H1 (cell line): ENCODE measurements at regions not wholly inside any gene's neighbourhood (a gene's known extent, or its start where the extent isn't known, plus 50 kb on each side); places are given as distances from the start of the nearest gene placed in this dataset.

Source experiments
- CHD7 ChIP-seq: fragments of 300-600 bp; sonication (generic); IDR thresholded peaks from 2 replicates; pipeline ENCODE4 v1.7.1; 2012; ENCODE audit warnings: low read length, moderate library complexity, mild to moderate bottlenecking, inconsistent platforms; ENCODE audit not compliant: insufficient replicate concordance
- CTBP2 ChIP-seq: IDR thresholded peaks from 2 replicates; pipeline ENCODE4 v1.7.0; 2011; ENCODE audit warnings: borderline replicate concordance, mild to moderate bottlenecking, moderate library complexity, mixed read lengths, low read length; ENCODE audit not compliant: insufficient read depth, insufficient read length
- POLR2A ChIP-seq, 2 experiments: IDR thresholded peaks; 1 replicate in 1 of 2; 2 replicates in 1 of 2; pipeline ENCODE4 v1.6.1; 2011; ENCODE audit warnings: low read depth in 2 of 2, low read length in 2 of 2, mild to moderate bottlenecking in 2 of 2; ENCODE audit errors: control extremely low read depth in 1 of 2
- RBBP5 ChIP-seq: IDR thresholded peaks from 2 replicates; pipeline ENCODE4 v1.7.1; 2012; ENCODE audit warnings: low read depth, mild to moderate bottlenecking, inconsistent platforms, low read length, moderate library complexity, borderline replicate concordance
- SP2 ChIP-seq: IDR thresholded peaks from 2 replicates; pipeline ENCODE4 v1.6.1; 2012; ENCODE audit warnings: mild to moderate bottlenecking, low read length, inconsistent platforms
- TCF12 ChIP-seq: IDR thresholded peaks from 2 replicates; pipeline ENCODE4 v1.6.1; 2011; ENCODE audit warnings: low read depth, mild to moderate bottlenecking, low read length
- USF2 ChIP-seq: IDR thresholded peaks from 2 replicates; pipeline ENCODE4 v1.6.1; 2011; ENCODE audit warnings: low read length, improper control_type of control experiment

GRCh38 chr10:59000162-59000825 lies 176.1 kb upstream of the PHYHIPL start (continued):
- no peak for TF ChIP-seq CHD7
- TF ChIP-seq CTBP2 = no peak
- no peak for TF ChIP-seq RBBP5
- no peak for TF ChIP-seq SP2
- TF ChIP-seq POLR2A (IDR thresholded peaks at IDR 0.05; ENCODE audit: control extremely low read depth in 1 of 2, low read depth in 2 of 2, low read length in 2 of 2) = no peak
- TF ChIP-seq USF2 = no peak
- TF ChIP-seq TCF12 = no peak
- TF ChIP-seq, all 59 proteins: peak for 0
